Skeletal muscle satellite cell (primary cell): ENCODE measurements at regions not wholly inside any gene's neighbourhood (a gene's known extent, or its start where the extent isn't known, plus 50 kb on each side); places are given as distances from the start of the nearest gene placed in this dataset.

Experiments
- H3K27me3 ChIP-seq: 2 replicates; pipeline ENCODE4 v1.7.0; 2013; ENCODE audit warnings: low read length; ENCODE audit not compliant: control insufficient read depth, insufficient read depth
- H3K36me3 ChIP-seq: 2 replicates; pipeline ENCODE4 v1.7.0; 2013; ENCODE audit warnings: mild to moderate bottlenecking, control low read depth, low read length; ENCODE audit not compliant: insufficient read depth
- H3K4me1 ChIP-seq: 2 replicates; pipeline ENCODE4 v1.7.0; 2013; ENCODE audit warnings: low read length; ENCODE audit not compliant: control insufficient read depth, insufficient read depth
- H3K4me2 ChIP-seq: 2 replicates; pipeline ENCODE4 v1.7.0; 2013; ENCODE audit warnings: mild to moderate bottlenecking, low read length
- H3K4me3 ChIP-seq: 2 replicates; pipeline ENCODE4 v1.7.0; 2013; ENCODE audit warnings: low read length
- H3K9ac ChIP-seq: 2 replicates; pipeline ENCODE4 v1.7.0; 2013; ENCODE audit warnings: mild to moderate bottlenecking, low read depth, low read length, moderate library complexity
- H3K9me3 ChIP-seq: replicated peaks from 2 replicates; pipeline ENCODE4 v1.7.0; 2013; ENCODE audit warnings: mild to moderate bottlenecking, control low read depth, low read length

- Histone ChIP-seq H3K4me2 (no peak overlapping the region), H3K4me1 (no peaks in the 10 kb centered on the region), H3K9me3 (no peaks in the 10 kb centered on the region), H3K9ac (no peak overlapping the region), H3K36me3 (no peaks in the 10 kb centered on the region), H3K27me3 (no peaks in the 10 kb centered on the region), H3K4me3 (no peak overlapping the region)
These were observed 436.9 kb upstream of the TGFBR2 start for GRCh38 chr3:30169487-30169886.

GRCh38 chr3:30170681-30171438 lies 435.5 kb upstream of the TGFBR2 start:
- Histone ChIP-seq H3K36me3 (no peaks in the 10 kb centered on the region), H3K4me1 (no peaks in the 10 kb centered on the region), H3K27me3 (no peaks in the 10 kb centered on the region), H3K9ac (no peak overlapping the region), H3K4me3 (no peak overlapping the region), H3K9me3 (no peaks in the 10 kb centered on the region), H3K4me2 (no peak overlapping the region)

GRCh38 chr3:30174357-30174756 lies 432.0 kb upstream of the TGFBR2 start:
- Histone ChIP-seq H3K9ac (no peak overlapping the region), H3K36me3 (no peaks in the 10 kb centered on the region), H3K4me2 (no peak overlapping the region), H3K9me3 (no peaks in the 10 kb centered on the region), H3K4me1 (no peaks in the 10 kb centered on the region), H3K27me3 (no peaks in the 10 kb centered on the region), H3K4me3 (no peak overlapping the region)

DNA sequence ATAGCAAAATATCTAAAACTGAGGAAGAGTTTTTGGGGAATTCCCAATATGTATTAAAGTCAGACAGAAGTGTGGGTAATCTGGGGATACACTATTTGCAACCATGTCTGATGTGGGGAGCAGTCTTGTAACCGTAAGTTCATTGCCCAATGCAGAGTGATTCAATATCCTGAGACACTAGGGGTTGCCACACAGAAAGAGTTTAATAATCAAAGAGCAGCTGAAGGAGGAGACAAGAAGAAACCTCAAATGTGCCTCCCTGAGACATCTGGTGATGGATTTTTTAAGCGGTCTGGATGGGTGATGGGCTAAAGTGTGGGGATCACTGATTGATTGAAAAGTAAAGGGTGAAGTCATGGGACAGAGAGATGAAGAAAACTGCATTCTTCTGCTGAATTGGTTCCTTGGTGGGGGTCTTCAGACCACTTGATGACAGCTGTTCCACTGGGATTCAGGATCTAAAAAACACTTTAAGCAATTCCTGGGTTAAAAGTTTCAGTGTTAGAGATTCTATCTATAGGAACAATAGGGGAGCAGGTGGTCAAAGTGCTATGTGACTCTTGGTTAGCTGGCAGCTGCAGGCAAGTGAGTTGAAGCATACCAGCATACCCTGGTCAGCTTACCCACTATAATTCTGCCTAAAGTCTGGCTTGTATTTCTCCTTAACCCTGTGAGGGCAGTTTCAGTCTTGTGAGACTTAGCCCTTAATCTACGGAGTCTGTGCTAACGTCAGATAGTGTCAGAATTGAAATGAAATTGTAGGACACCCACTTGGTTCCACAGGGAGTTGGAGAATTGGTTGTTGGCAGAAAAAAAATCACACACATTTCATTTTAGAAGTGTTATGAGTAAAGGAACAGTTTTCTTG lies 425.9 kb upstream of the TGFBR2 start:
- no peak overlapping the region for H3K4me3 ChIP-seq
- H3K9ac ChIP-seq = no peak overlapping the region
- no peaks in the 10 kb centered on the region for H3K36me3 ChIP-seq
- no peak overlapping the region for H3K4me2 ChIP-seq
- H3K9me3 ChIP-seq = no peaks in the 10 kb centered on the region
- no peaks in the 10 kb centered on the region for H3K4me1 ChIP-seq
- no peaks in the 10 kb centered on the region for H3K27me3 ChIP-seq

DNA sequence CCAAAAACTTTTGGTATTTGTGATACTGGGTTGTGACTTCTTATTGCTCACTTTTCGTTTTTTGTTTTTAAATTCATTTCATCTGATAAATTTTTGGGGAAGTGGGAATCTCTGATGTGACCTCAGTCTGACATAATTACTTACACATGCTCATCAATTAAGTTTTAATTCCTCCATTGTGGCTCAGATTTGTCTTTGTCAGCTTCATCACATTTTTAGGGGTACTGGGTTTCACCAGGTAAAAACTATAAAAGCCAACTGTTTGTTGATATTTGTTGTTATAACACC lies 425.3 kb upstream of the TGFBR2 start:
- no peaks in the 10 kb centered on the region for H3K4me1 ChIP-seq
- no peaks in the 10 kb centered on the region for H3K36me3 ChIP-seq
- no peak overlapping the region for H3K9ac ChIP-seq
- no peaks in the 10 kb centered on the region for H3K9me3 ChIP-seq
- H3K27me3 ChIP-seq = no peaks in the 10 kb centered on the region
- no peak overlapping the region for H3K4me3 ChIP-seq
- no peak overlapping the region for H3K4me2 ChIP-seq

GRCh38 chr3:30181581-30181980 lies 424.8 kb upstream of the TGFBR2 start:
- Histone ChIP-seq H3K9ac (no peak overlapping the region), H3K9me3 (no peaks in the 10 kb centered on the region), H3K27me3 (no peaks in the 10 kb centered on the region), H3K4me2 (no peak overlapping the region), H3K4me1 (no peaks in the 10 kb centered on the region), H3K36me3 (no peaks in the 10 kb centered on the region), H3K4me3 (no peak overlapping the region)

GRCh38 chr3:30183421-30183820 lies 423.0 kb upstream of the TGFBR2 start:
- no peak overlapping the region for H3K4me2 ChIP-seq
- no peaks in the 10 kb centered on the region for H3K36me3 ChIP-seq
- no peaks in the 10 kb centered on the region for H3K4me1 ChIP-seq
- H3K9me3 ChIP-seq = no peaks in the 10 kb centered on the region
- no peak overlapping the region for H3K4me3 ChIP-seq
- no peak overlapping the region for H3K9ac ChIP-seq
- H3K27me3 ChIP-seq = no peaks in the 10 kb centered on the region

GRCh38 chr3:30184091-30184810 lies 422.1 kb upstream of the TGFBR2 start:
- Histone ChIP-seq H3K4me2 (no peak overlapping the region), H3K9ac (no peak overlapping the region), H3K27me3 (no peaks in the 10 kb centered on the region), H3K4me3 (no peak overlapping the region), H3K36me3 (no peaks in the 10 kb centered on the region), H3K4me1 (peaks cover 6% of the 10 kb centered on the region), H3K9me3 (no peaks in the 10 kb centered on the region)

DNA sequence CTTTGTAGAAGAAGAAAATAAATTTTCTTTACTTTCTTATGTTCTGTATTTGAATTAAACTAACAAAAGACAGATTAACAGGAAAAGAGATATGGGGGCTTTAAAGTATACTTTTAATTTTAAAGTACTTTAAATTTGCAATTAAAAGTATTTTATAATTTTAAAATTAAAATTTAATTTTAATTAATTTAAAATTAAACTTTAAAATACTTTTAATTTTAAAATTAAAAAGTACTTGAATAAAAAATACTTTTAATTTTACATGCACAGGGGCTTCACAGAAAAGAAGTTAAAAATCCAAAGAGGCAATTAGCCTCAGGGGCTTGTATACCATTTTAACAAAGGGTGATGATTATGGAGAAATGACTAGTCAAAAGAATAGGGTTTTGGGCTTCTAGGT lies 420.5 kb upstream of the TGFBR2 start:
- H3K27me3 ChIP-seq = no peaks in the 10 kb centered on the region
- H3K36me3 ChIP-seq = no peaks in the 10 kb centered on the region
- H3K9ac ChIP-seq = no peak overlapping the region
- H3K4me2 ChIP-seq = no peak overlapping the region
- H3K9me3 ChIP-seq = no peaks in the 10 kb centered on the region
- no peak overlapping the region for H3K4me3 ChIP-seq
- H3K4me1 ChIP-seq = peaks cover 6% of the 10 kb centered on the region

DNA sequence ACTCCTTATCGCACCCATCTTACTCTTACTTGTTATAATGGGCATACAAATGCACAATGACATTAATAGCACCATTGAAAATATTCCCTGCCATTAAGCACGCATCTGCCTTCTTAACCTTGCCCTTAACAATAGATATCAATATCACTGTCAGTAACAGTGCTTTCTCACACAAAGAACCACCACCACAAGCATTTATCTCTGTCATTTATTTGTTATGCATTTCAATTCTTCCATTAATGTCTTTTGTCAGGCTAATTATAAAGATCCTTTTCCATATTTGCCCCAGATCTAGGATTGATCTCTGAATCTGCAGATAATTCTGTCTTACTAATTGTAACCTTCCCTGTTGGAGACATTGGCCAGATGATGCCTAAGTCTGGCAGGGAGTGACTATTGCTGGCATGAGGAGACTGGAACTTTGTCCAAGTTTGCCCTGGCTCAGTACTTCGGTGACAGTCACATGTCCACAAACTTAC lies 419.6 kb upstream of the TGFBR2 start:
- Histone ChIP-seq H3K36me3 (no peaks in the 10 kb centered on the region), H3K4me3 (no peak overlapping the region), H3K9me3 (no peaks in the 10 kb centered on the region), H3K27me3 (no peaks in the 10 kb centered on the region), H3K4me1 (peaks cover 6% of the 10 kb centered on the region), H3K9ac (no peak overlapping the region), H3K4me2 (no peak overlapping the region)

- Histone ChIP-seq H3K9me3 (no peaks in the 10 kb centered on the region), H3K9ac (no peak overlapping the region), H3K4me3 (no peak overlapping the region), H3K27me3 (no peaks in the 10 kb centered on the region), H3K4me2 (no peak overlapping the region), H3K36me3 (no peaks in the 10 kb centered on the region), H3K4me1 (peaks cover 6% of the 10 kb centered on the region)
These were observed 419.0 kb upstream of the TGFBR2 start for GRCh38 chr3:30187366-30187765.
